Stimulated activated CD4-positive, alpha-beta T cell treated with anti-CD3 and anti-CD28 coated beads, Interleukin-2, amount 100 ng/mL, for 24 hours (primary cell): ENCODE measurements at regions not wholly inside any gene's neighbourhood (a gene's known extent, or its start where the extent isn't known, plus 50 kb on each side); places are given as distances from the start of the nearest gene placed in this dataset.
"Not testable (repeated sequence)": the region's sequence is repeated elsewhere in the genome, so short reads cannot be mapped to it uniquely, and the experiment has no call there.

ENCODE experiments used
- DNase-seq, 2 donors: peaks; one replicate each; pipeline ENCODE4 v3.0.0-alpha.2; 2020

GRCh38 chr6:66326228-66326627 is 619.2 kb upstream of the EYS start:
- DNase-seq: no peak

- DNase-seq: no peak
Measured at GRCh38 chr6:66321017-66321416, 614.0 kb upstream of the EYS start.

GRCh38 chr6:66307490-66307889 is 600.5 kb upstream of the EYS start:
- DNase-seq: no peak

GRCh38 chr6:66291905-66292304 is 584.9 kb upstream of the EYS start:
- no peak for DNase-seq

GRCh38 chr6:66289889-66290288 is 582.9 kb upstream of the EYS start:
- no peak for DNase-seq

GRCh38 chr6:66278115-66278514 is 571.1 kb upstream of the EYS start:
- no peak for DNase-seq

- no peak for DNase-seq
Measured at GRCh38 chr6:66277400-66277799, 570.4 kb upstream of the EYS start.

- no peak for DNase-seq
Measured at GRCh38 chr6:66265737-66266136, 558.7 kb upstream of the EYS start.

GRCh38 chr6:66264376-66264775 is 557.4 kb upstream of the EYS start:
- DNase-seq: no peak

- DNase-seq: not testable (repeated sequence)
Measured at GRCh38 chr6:66258731-66259487, 551.9 kb upstream of the EYS start.

GRCh38 chr6:66245231-66245630 is 538.2 kb upstream of the EYS start:
- no peak for DNase-seq

GRCh38 chr6:66238851-66239250 is 531.8 kb upstream of the EYS start:
- no peak for DNase-seq

GRCh38 chr6:66232890-66233289 is 525.9 kb upstream of the EYS start:
- no peak for DNase-seq

- DNase-seq: no peak
Measured at GRCh38 chr6:66230591-66230990, 523.6 kb upstream of the EYS start.

GRCh38 chr6:66226109-66226508 is 519.1 kb upstream of the EYS start:
- DNase-seq: no peak

GRCh38 chr6:66210964-66211363 is 503.9 kb upstream of the EYS start:
- DNase-seq: no peak

- DNase-seq: no peak
Measured at GRCh38 chr6:66200390-66200789, 493.4 kb upstream of the EYS start.

- no peak for DNase-seq
Measured at GRCh38 chr6:66199171-66199570, 492.1 kb upstream of the EYS start.

- DNase-seq: no peak
Measured at GRCh38 chr6:66198062-66198624, 491.1 kb upstream of the EYS start.

- DNase-seq: no peak
Measured at GRCh38 chr6:66190858-66191257, 483.8 kb upstream of the EYS start.

- DNase-seq: no peak
Measured at GRCh38 chr6:66189915-66190314, 482.9 kb upstream of the EYS start.

GRCh38 chr6:66186756-66187155 is 479.7 kb upstream of the EYS start:
- DNase-seq: no peak

GRCh38 chr6:66184091-66184490 is 477.1 kb upstream of the EYS start:
- no peak for DNase-seq

GRCh38 chr6:66179361-66179760 is 472.3 kb upstream of the EYS start:
- no peak for DNase-seq

GRCh38 chr6:66173587-66173986 is 466.6 kb upstream of the EYS start:
- no peak for DNase-seq
